Dendritic cell treated with granulocyte-macrophage colony-stimulating factor and Interleukin-4, amounts not matched to agents 40 ng/mL and 50 ng/mL, for 4 days (primary cell): ENCODE measurements at regions not wholly inside any gene's neighbourhood (a gene's known extent, or its start where the extent isn't known, plus 50 kb on each side); places are given as distances from the start of the nearest gene placed in this dataset.
"Not testable (repeated sequence)": the region's sequence is repeated elsewhere in the genome, so short reads cannot be mapped to it uniquely, and the experiment has no call there.

Experiments used
- H3K27ac Mint-ChIP-seq: one replicate; pipeline ENCODE4 v1.8.0; 2022; ENCODE audit warnings: mild to moderate bottlenecking, mixed read lengths
- H3K27me3 Mint-ChIP-seq: one replicate; pipeline ENCODE4 v1.8.0; 2022; ENCODE audit warnings: mild to moderate bottlenecking, mixed read lengths
- H3K36me3 Mint-ChIP-seq: one replicate; pipeline ENCODE4 v1.8.0; 2022; ENCODE audit warnings: low read depth, mixed read lengths
- H3K4me1 Mint-ChIP-seq: one replicate; pipeline ENCODE4 v1.8.0; 2022; ENCODE audit warnings: low read depth, mixed read lengths
- H3K4me3 Mint-ChIP-seq: one replicate; pipeline ENCODE4 v1.8.0; 2022; ENCODE audit warnings: mild to moderate bottlenecking, moderate library complexity, mixed read lengths
- H3K9me3 Mint-ChIP-seq: one replicate; pipeline ENCODE4 v1.8.0; 2022; ENCODE audit warnings: mixed read lengths
- intact Hi-C: fragments of 100-400 bp; cut with micrococcal nuclease; formaldehyde crosslinking; loops from one replicate; pipeline ENCODE4 v1.15.0; 2022

DNA sequence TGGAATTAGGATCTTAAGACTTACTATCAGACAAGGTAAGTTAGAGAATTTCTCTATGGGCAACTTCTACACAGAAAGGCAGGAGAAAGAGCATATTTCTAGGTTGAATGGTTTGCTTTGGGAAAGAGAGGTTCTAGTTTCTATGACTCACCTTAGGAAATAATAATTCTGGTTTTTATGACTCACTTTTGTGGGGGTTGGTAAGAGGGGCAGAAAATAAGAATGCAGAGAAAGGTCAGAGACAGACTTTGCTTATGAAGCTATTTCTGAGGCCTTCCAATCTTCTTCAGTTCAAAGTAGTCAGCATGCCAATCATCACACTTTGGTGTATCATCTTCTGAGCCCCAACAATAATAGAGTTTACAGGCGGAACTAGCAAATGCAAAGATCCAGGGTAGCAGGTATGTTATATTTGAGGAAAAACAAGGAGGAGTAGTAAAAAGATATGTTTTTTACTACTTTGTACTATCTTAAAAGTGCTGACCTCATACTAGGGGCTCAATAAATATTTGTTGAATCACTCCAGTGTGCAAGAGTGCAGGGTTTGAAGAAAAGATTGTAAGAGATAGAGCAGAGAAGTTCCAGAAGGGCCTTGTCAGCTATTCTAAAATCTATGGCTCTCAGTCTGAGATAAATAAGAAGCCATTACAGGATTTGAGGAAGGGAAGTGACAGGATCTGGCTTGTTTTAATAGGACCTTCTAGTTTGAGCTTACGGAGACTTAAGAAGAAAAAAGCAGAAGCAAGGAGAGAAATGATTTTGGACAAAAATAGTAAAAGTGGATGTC lies 56.7 kb upstream of the LRFN5 start:
- no peaks in the 10 kb centered on the region for H3K27me3 Mint-ChIP-seq
- no peaks in the 10 kb centered on the region for H3K36me3 Mint-ChIP-seq
- H3K4me1 Mint-ChIP-seq: no peaks in the 10 kb centered on the region
- intact Hi-C loops: loop anchor here (1.0 kb wide), 1 partner anchor 45 kb away; no protein-coding TSS in a partner anchor
- H3K4me3 Mint-ChIP-seq: no peak overlapping the region
- no peaks in the 10 kb centered on the region for H3K9me3 Mint-ChIP-seq
- no peak overlapping the region for H3K27ac Mint-ChIP-seq

DNA sequence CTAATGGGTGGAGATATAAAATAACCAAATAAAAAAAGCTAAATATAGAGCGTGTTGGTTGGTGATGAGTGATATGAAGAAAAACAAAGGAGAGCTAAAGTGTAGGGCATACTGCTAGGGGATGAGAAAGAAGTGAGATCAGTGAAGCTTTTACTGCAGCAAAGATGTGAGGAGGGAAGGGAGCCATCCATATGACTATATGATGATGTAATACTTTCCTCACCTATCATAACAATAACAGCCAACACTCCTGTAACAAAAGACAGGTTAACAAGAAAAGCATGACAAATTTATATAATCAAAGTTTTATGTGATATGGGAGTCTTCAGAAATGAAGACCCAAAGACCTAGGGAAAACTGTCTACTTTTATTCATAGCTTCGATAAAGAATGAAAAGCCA lies 57.4 kb upstream of the LRFN5 start:
- Mint-ChIP-seq H3K36me3 (no peaks in the 10 kb centered on the region), H3K4me1 (no peaks in the 10 kb centered on the region), H3K27ac (no peak overlapping the region), H3K9me3 (peaks cover 2% of the 10 kb centered on the region), H3K4me3 (no peak overlapping the region), H3K27me3 (no peaks in the 10 kb centered on the region)
- intact Hi-C loops: no loop called here

DNA sequence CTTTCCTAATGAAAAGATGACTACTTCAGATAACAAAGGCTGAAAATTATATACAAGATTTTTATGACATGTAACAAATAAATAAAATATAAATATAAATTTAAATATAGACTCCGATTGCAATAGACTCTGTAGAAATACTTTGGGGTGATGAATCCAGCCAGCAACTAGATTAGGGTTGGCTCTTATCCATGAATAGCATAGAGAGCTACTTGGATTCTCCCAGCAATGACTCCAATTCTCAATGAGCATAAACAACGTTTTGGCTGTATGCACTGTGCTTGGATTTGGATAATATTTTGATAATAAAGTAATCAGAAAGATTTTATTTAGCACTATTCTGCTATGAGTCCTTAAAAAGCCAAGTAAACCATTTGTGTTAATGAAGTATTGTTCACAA lies 58.0 kb upstream of the LRFN5 start:
- no peaks in the 10 kb centered on the region for H3K27me3 Mint-ChIP-seq
- no peak overlapping the region for H3K27ac Mint-ChIP-seq
- intact Hi-C loops: no loop called here
- H3K9me3 Mint-ChIP-seq: peaks cover 9% of the 10 kb centered on the region
- H3K4me3 Mint-ChIP-seq: no peak overlapping the region
- no peaks in the 10 kb centered on the region for H3K36me3 Mint-ChIP-seq
- no peaks in the 10 kb centered on the region for H3K4me1 Mint-ChIP-seq

DNA sequence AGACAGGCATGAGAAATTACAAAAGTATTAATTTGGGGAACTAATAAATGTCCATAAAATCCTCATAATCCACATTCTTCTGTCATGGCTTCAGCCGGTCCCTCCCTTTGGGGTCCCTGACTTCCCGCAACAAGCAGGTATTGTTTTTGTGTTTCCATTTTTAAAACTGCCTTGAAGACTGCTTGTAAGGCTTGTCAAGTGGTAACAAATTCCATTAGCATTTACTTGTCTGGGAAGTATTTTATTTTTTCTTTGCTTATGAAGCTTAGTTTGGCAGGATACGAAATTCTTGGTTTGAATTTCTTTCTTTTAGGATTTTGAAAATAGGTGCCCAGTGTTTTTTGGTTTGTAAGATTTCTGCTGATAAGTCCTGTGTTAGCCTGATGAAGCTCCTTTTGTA lies 65.3 kb upstream of the LRFN5 start:
- no peak overlapping the region for H3K27ac Mint-ChIP-seq
- H3K4me1 Mint-ChIP-seq: no peaks in the 10 kb centered on the region
- H3K9me3 Mint-ChIP-seq: peaks cover 32% of the 10 kb centered on the region
- no peaks in the 10 kb centered on the region for H3K27me3 Mint-ChIP-seq
- intact Hi-C loops: no loop called here
- no peak overlapping the region for H3K4me3 Mint-ChIP-seq
- H3K36me3 Mint-ChIP-seq: no peaks in the 10 kb centered on the region

DNA sequence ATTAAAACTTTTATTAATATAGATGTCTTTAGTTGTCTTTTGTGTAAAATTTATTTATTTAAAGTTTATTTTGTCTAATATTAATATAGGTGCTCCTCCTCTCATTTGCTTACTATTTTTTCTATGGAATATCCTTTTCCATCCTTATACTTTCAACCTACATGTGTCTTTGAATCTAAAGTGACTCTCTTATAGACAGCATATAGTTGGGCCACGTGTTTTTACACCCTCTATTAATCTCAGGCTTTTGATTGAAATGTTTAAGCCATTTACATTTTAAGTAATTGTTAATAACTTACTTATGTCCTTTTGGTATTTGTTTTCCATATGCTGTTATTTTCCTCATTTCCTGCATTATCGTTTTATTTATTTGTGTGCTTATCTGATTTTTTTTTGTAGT lies 74.4 kb upstream of the LRFN5 start:
- no peaks in the 10 kb centered on the region for H3K9me3 Mint-ChIP-seq
- no peaks in the 10 kb centered on the region for H3K4me1 Mint-ChIP-seq
- no peak overlapping the region for H3K4me3 Mint-ChIP-seq
- no peak overlapping the region for H3K27ac Mint-ChIP-seq
- intact Hi-C loops: no loop called here
- no peaks in the 10 kb centered on the region for H3K27me3 Mint-ChIP-seq
- no peaks in the 10 kb centered on the region for H3K36me3 Mint-ChIP-seq

DNA sequence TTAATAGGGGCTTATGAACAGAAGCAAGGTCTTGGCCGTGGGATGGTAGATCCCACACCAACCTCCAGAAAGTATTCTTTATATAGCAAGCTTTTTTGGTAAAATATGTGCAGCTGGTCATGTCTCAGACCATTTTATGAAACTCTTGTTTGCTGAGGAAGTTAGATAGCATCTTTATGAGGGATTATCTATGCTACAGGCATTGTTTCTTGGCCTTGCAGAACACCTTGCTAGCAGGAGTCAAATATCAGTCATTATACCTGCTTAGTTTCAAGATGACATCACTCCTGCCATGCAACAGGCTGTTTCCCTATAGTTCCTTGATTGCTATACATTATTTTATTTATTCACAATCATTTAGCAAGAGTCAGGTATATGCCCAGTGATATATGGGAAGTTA lies 84.8 kb upstream of the LRFN5 start:
- no peaks in the 10 kb centered on the region for H3K27me3 Mint-ChIP-seq
- no peaks in the 10 kb centered on the region for H3K36me3 Mint-ChIP-seq
- no peaks in the 10 kb centered on the region for H3K4me1 Mint-ChIP-seq
- intact Hi-C loops: no loop called here
- H3K9me3 Mint-ChIP-seq: peaks cover 37% of the 10 kb centered on the region
- no peak overlapping the region for H3K27ac Mint-ChIP-seq
- H3K4me3 Mint-ChIP-seq: no peak overlapping the region

DNA sequence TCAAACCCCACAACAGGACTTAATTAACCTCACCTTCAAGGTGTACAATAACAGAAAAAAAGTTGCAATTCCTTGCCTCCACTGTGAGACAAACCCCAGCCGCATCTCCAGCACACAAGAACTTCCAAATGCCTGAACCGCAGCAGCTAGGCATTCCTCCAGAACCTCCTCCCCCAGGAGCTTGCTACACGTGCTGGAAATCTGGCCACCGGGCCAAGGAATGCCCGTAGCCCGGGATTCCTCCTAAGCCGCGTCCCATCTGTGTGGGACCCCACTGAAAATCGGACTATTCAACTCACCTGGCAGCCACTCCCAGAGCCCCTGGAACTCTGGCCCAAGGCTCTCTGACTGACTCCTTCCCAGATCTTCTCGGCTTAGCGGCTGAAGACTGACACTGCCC lies 88.6 kb upstream of the LRFN5 start:
- H3K4me3 Mint-ChIP-seq, H3K27ac Mint-ChIP-seq, H3K27me3 Mint-ChIP-seq, H3K36me3 Mint-ChIP-seq, intact Hi-C loops, H3K4me1 Mint-ChIP-seq: not testable (repeated sequence)
- peaks cover 37% of the 10 kb centered on the region for H3K9me3 Mint-ChIP-seq

DNA sequence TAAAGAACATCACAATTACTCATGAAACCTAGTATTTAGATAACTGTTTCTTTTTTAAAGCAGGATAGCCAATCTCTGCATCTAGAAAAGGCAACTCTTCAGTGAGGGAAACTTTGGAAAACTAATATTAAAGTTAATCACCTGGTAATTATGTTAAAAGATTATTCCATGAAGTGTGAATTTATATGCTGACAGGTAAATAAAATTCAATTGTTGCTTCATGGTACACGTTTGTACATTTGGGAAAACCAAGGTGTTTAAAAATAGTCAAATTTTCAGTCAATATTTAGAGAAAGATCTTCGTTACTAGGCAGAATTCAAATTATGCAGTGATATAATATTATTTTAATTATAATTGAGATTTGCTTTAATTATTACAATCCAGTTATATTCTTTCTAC lies 100.1 kb upstream of the LRFN5 start:
- Mint-ChIP-seq H3K4me3 (no peak overlapping the region), H3K27me3 (no peaks in the 10 kb centered on the region), H3K36me3 (no peaks in the 10 kb centered on the region), H3K9me3 (no peaks in the 10 kb centered on the region), H3K27ac (no peak overlapping the region), H3K4me1 (no peaks in the 10 kb centered on the region)
- intact Hi-C loops: no loop called here

DNA sequence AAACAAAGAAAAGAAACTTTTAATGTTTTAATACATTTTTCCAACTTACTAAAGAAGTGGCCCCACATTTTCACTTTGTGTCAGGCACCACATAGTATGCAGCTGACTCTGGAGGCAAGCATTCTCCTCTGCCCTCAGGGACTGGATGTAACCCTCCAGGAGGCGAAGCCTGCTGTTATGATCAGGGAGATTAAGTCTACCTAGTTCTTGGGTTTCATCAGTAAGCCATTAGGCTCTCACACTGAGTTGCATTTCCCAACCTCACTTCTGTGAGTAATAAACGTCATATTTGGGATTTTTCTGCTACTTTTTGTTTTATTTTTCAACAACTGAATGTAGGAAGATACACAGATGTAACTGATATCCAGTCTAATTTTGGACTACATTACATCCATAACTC lies 101.2 kb upstream of the LRFN5 start:
- intact Hi-C loops: loop anchor here (1.0 kb wide), 1 partner anchor 45 kb away; no protein-coding TSS in a partner anchor
- no peaks in the 10 kb centered on the region for H3K27me3 Mint-ChIP-seq
- H3K9me3 Mint-ChIP-seq: no peaks in the 10 kb centered on the region
- no peak overlapping the region for H3K27ac Mint-ChIP-seq
- no peaks in the 10 kb centered on the region for H3K36me3 Mint-ChIP-seq
- H3K4me3 Mint-ChIP-seq: no peak overlapping the region
- no peaks in the 10 kb centered on the region for H3K4me1 Mint-ChIP-seq

DNA sequence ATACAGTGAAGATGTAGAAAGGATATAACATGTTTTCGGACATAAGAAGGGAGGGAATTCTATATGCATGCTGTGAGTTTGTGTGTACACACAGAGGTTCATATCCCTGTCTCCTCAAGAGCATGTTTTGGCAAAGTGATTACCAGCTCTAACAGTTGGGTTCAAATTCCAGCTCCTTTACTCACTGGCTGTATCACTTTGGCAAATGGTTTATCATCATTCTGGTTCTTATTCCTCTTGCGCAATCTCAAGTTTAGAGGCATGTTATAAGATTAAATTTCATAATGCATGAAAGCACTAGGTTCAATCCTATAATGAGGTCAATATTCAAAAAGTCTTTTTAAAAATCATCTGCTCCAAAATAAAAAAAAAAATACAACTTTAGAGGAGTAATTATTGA lies 107.7 kb upstream of the LRFN5 start:
- H3K4me3 Mint-ChIP-seq: no peak overlapping the region
- intact Hi-C loops: no loop called here
- peaks cover 4% of the 10 kb centered on the region for H3K9me3 Mint-ChIP-seq
- H3K27me3 Mint-ChIP-seq: no peaks in the 10 kb centered on the region
- H3K4me1 Mint-ChIP-seq: no peaks in the 10 kb centered on the region
- no peak overlapping the region for H3K27ac Mint-ChIP-seq
- no peaks in the 10 kb centered on the region for H3K36me3 Mint-ChIP-seq

DNA sequence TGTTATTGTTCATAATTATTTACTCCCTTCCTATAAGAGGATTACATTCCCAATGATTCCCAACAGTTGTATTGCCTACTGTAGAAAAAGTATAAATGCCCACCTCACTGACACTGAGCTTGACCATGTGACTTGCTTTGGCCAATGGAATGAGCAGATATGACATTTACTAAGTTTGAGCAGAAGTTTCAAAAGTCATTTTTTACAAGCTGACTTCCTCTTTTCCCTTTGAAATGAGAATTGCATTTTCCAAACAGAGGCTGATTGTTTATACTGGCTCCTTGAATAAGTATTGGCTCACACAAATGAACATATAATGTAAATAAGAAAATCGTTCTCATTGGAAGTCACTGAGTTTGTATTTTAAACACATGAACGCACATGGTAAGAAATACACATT lies 116.4 kb upstream of the LRFN5 start:
- Mint-ChIP-seq H3K4me3 (no peak overlapping the region), H3K4me1 (no peaks in the 10 kb centered on the region), H3K36me3 (no peaks in the 10 kb centered on the region), H3K9me3 (peaks cover 8% of the 10 kb centered on the region), H3K27me3 (no peaks in the 10 kb centered on the region), H3K27ac (no peak overlapping the region)
- intact Hi-C loops: no loop called here

DNA sequence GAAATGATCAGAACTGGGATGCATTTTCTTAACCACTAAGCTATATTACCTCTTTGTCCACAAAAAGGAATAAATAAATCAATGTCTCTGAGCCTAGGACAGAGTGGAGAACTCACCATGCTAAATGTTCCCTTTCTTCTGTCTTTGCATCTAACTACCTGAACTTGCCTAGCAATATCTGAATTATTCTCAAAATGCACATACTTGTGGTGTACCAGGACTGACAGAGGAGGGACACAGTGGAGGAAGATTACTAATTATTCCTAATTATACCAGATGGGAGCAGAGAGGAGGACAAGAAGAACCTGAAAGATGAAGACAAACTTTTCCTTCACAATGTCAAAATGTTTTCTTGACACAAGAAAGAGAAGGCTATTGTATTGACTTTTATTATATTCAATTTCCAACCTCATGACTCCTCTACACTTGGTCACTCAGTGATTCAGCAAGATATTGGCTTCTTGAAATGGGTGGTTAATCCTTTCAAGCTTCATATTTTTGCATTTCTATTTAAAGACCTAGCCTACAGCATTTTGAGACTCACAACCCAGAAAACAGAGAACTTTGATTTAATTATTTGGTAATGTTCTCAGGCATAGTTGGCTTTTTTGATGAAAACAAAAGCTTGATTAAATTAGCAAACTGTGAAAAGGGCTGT lies 117.2 kb upstream of the LRFN5 start:
- Mint-ChIP-seq H3K9me3 (peaks cover 8% of the 10 kb centered on the region), H3K27me3 (no peaks in the 10 kb centered on the region), H3K36me3 (no peaks in the 10 kb centered on the region), H3K27ac (no peak overlapping the region), H3K4me1 (no peaks in the 10 kb centered on the region), H3K4me3 (no peak overlapping the region)
- intact Hi-C loops: no loop called here

DNA sequence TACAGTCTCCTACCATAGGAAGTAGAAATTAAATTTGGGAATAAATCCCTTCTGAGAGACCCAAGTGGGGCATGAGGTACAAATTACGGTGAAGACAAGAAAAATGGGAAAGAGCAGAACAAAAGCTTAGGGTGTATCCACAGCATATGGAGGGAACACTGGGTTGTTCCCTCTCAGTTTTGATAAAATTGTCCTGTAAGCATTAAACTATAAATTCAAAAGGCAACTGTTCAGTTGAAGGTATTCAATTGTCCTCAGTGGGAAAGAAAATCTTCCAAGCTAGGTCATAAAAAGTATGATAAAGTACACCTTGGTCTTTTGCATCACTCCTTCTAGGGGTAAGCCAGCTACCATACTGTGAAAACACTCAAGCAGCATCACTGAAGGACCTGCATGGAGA lies 118.3 kb upstream of the LRFN5 start:
- Mint-ChIP-seq H3K36me3 (no peaks in the 10 kb centered on the region), H3K4me3 (no peak overlapping the region), H3K4me1 (no peaks in the 10 kb centered on the region), H3K27me3 (no peaks in the 10 kb centered on the region), H3K27ac (no peak overlapping the region), H3K9me3 (no peaks in the 10 kb centered on the region)
- intact Hi-C loops: no loop called here

DNA sequence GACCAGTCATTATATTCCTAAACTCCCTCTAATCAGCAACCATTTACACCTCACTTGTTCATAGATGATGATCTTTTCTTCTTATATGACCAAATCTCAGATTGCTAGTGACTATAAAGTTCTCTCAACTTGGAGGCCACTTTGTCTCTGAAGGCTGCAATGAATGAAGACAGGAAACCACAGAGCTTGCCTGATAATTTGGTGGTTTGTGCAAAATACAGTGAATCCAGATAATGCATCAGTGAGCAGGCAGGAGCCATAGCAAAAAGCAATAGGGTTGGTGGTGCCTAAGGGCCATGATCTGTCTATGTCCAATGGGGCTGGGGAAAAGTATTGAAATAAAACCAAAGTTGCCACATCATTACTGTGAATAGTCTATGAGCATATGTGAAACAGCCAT lies 123.8 kb upstream of the LRFN5 start:
- Mint-ChIP-seq H3K9me3 (no peaks in the 10 kb centered on the region), H3K27ac (no peak overlapping the region)
- intact Hi-C loops: no loop called here

DNA sequence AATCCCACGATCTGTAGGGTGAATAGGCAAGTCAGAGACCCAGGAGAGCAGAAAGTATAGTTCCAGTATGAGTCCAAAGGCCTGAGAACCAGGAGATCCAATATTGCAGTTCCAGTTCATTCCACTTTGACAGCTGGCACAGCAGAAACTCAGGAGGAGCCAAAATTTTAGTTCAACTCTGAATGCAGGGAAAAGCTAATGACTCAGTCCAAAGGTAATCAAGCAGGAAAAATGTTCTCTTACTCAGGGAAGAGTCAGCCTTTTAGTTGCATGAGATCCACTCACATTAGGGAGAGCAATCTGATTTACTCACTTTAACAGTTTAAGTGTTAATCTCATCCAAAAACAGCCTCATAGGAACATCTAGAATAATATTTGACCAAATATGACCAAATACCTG lies 130.2 kb upstream of the LRFN5 start:
- intact Hi-C loops: no loop called here
- no peak overlapping the region for H3K4me3 Mint-ChIP-seq
- no peaks in the 10 kb centered on the region for H3K27me3 Mint-ChIP-seq
- no peak overlapping the region for H3K27ac Mint-ChIP-seq
- H3K4me1 Mint-ChIP-seq: no peaks in the 10 kb centered on the region
- H3K36me3 Mint-ChIP-seq: no peaks in the 10 kb centered on the region
- no peaks in the 10 kb centered on the region for H3K9me3 Mint-ChIP-seq

More for the DNA sequence above, 123.8 kb upstream of the LRFN5 start:
- Mint-ChIP-seq H3K4me1 (no peaks in the 10 kb centered on the region), H3K4me3 (no peak overlapping the region), H3K36me3 (no peaks in the 10 kb centered on the region), H3K27me3 (no peaks in the 10 kb centered on the region)
